IPS DF 4.7 (cell line): ENCODE measurements at regions not wholly inside any gene's neighbourhood (a gene's known extent, or its start where the extent isn't known, plus 50 kb on each side); places are given as distances from the start of the nearest gene placed in this dataset.
"Not testable (repeated sequence)": the region's sequence is repeated elsewhere in the genome, so short reads cannot be mapped to it uniquely, and the experiment has no call there.

Experiments used
- DNase-seq: peaks from one replicate; pipeline ENCODE4 v3.0.0-alpha.2; 2013; ENCODE audit warnings: low spot score; ENCODE audit errors: extremely low read depth

GRCh38 chr20:25848222-25848621 is 151.6 kb upstream of the ZNF337 start:
- no peak for DNase-seq

- not testable (repeated sequence) for DNase-seq
Observed at GRCh38 chr20:25844640-25845039, 148.0 kb upstream of the ZNF337 start.

- DNase-seq: not testable (repeated sequence)
Observed at GRCh38 chr20:25813511-25813910, 116.9 kb upstream of the ZNF337 start.

GRCh38 chr20:25798174-25798993 is 101.7 kb upstream of the ZNF337 start:
- not testable (repeated sequence) for DNase-seq

- not testable (repeated sequence) for DNase-seq
Observed at GRCh38 chr20:25797062-25797461, 100.4 kb upstream of the ZNF337 start.

- not testable (repeated sequence) for DNase-seq
Observed at GRCh38 chr20:25777241-25777640, 80.6 kb upstream of the ZNF337 start.

- not testable (repeated sequence) for DNase-seq
Observed at GRCh38 chr20:25774711-25775110, 78.1 kb upstream of the ZNF337 start.

GRCh38 chr20:25774203-25774602 is 77.5 kb upstream of the ZNF337 start:
- DNase-seq: not testable (repeated sequence)

GRCh38 chr20:25772437-25772836 is 75.8 kb upstream of the ZNF337 start:
- DNase-seq: not testable (repeated sequence)

GRCh38 chr20:25771818-25772217 is 75.2 kb upstream of the ZNF337 start:
- DNase-seq: not testable (repeated sequence)

GRCh38 chr20:25761596-25761995 is 64.9 kb upstream of the ZNF337 start:
- no peak for DNase-seq

GRCh38 chr20:25761046-25761445 is 64.4 kb upstream of the ZNF337 start:
- not testable (repeated sequence) for DNase-seq

- no peak for DNase-seq
Observed at GRCh38 chr20:25750765-25751696, 54.4 kb upstream of the ZNF337 start.

- no peak for DNase-seq
Observed at GRCh38 chr20:25750220-25750764, 53.6 kb upstream of the ZNF337 start.

GRCh38 chr20:25749649-25750048 is 53.0 kb upstream of the ZNF337 start:
- DNase-seq: no peak
